OCI-LY3 (cell line): ENCODE measurements at regions not wholly inside any gene's neighbourhood (a gene's known extent, or its start where the extent isn't known, plus 50 kb on each side); places are given as distances from the start of the nearest gene placed in this dataset.

Experiments
- H2AFZ ChIP-seq: fragments of 200-600, 300-600 bp; shearing (Covaris generic); 2 replicates; pipeline ENCODE4 v1.6.0; 2014; ENCODE audit warnings: antibody characterized with exemption, low read depth, low read length
- H3K27ac ChIP-seq: fragments of 200-600, 300-600 bp; sonication (generic); 2 replicates; pipeline ENCODE4 v1.5.1; 2014; ENCODE audit warnings: mild to moderate bottlenecking, low read length, moderate library complexity, mixed read lengths
- H3K27me3 ChIP-seq: fragments of 200-600, 300-600 bp; sonication (generic); 2 replicates; pipeline ENCODE4 v1.6.1; 2014; ENCODE audit warnings: low read depth, low read length, mixed read lengths
- H3K36me3 ChIP-seq: fragments of 200-600, 300-600 bp; sonication (generic); replicated peaks from 2 replicates; pipeline ENCODE3; 2014; ENCODE audit warnings: low read depth, low read length, mixed read lengths
- H3K4me1 ChIP-seq: fragments of 300-600, 200-600 bp; sonication (generic); 2 replicates; pipeline ENCODE4 v1.6.1; 2014; ENCODE audit warnings: low read length, mixed read lengths
- H3K4me2 ChIP-seq: fragments of 200-600, 300-600 bp; sonication (generic); 2 replicates; pipeline ENCODE4 v1.6.1; 2014; ENCODE audit warnings: low read length, mixed read lengths
- H3K4me3 ChIP-seq: fragments of 300-600, 200-600 bp; sonication (generic); 2 replicates; pipeline ENCODE4 v1.5.1; 2014; ENCODE audit warnings: antibody characterized with exemption, mild to moderate bottlenecking, low read length, moderate library complexity
- H3K79me2 ChIP-seq: fragments of 300-600, 200-600 bp; shearing (Covaris generic); 2 replicates; pipeline ENCODE4 v1.6.1; 2014; ENCODE audit warnings: mild to moderate bottlenecking, low read length, mixed read lengths
- H3K9ac ChIP-seq: fragments of 300-600, 200-600 bp; shearing (Covaris generic); 2 replicates; pipeline ENCODE4 v1.6.0; 2014; ENCODE audit warnings: mild to moderate bottlenecking, low read length, moderate library complexity
- H3K9me3 ChIP-seq: fragments of 200-600, 300-600 bp; shearing (Covaris generic); 2 replicates; pipeline ENCODE4 v1.6.1; 2014; ENCODE audit warnings: low read length, mixed read lengths; ENCODE audit not compliant: insufficient read depth
- H4K20me1 ChIP-seq: fragments of 200-600, 300-600 bp; sonication (generic); 2 replicates; pipeline ENCODE4 v1.6.1; 2016; ENCODE audit warnings: low read length, mixed read lengths; ENCODE audit not compliant: insufficient read depth
- EZH2phosphoT487 ChIP-seq: fragments of 200-600 bp; shearing (Covaris generic); IDR thresholded peaks from 2 replicates; pipeline ENCODE4 v1.6.1; 2018; ENCODE audit warnings: antibody characterized with exemption, mixed run types, low read depth
- TF ChIP-seq, protein P1 (sequence below): fragments of 200-600, 300-600 bp; sonication (generic); IDR thresholded peaks from 2 replicates; pipeline ENCODE4 v1.5.1; 2014; ENCODE audit warnings: antibody characterized with exemption, low read length, low read depth

DNA sequence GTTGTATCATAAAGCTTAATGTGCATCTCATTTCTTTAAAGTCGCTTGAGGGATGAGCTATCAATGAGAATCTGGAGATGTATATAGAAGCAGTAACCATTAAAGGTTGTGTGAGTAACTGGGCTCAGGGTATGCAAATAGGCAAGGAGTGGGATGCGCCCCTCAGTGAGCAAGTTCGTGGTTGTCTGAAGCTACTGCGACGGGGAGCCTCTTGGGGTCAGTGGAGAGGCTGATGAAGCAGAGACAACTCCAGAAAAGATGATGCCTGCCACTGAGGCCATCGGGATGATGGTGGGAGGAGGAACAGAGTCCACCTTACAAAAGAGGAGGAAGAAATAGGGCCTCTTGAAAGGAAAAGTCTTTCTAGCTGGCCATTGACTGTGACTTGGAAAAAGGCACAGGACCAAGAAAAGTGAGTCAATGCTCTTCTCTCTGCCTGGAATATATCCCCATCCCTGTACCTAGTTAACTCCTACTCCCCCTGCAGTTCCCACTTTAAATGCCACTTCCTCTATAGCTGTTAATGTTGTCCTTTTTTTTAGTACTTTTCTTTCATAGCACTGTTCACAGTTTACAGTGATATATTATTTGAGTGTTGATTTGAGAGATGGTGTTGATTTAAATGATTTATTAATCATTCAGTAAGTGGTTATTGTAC, 51.4 kb upstream of the LSM6 start:
- H3K9ac ChIP-seq, result no peak overlapping the region
- peak overlapping the region; percentile 51 for H3K4me2 ChIP-seq
- H3K4me1 ChIP-seq, result peaks cover 22% of the 10 kb centered on the region
- no peak overlapping the region for H3K27ac ChIP-seq
- H3K79me2 ChIP-seq, result no peaks in the 10 kb centered on the region
- peaks cover 11% of the 10 kb centered on the region; the same call in 1 of the 2 replicates for H3K27me3 ChIP-seq
- H3K4me3 ChIP-seq, result peak overlapping the region; percentile 15
- H4K20me1 ChIP-seq, result no peaks in the 10 kb centered on the region
- no peak for TF ChIP-seq EZH2phosphoT487
- TF ChIP-seq, protein P1, sequence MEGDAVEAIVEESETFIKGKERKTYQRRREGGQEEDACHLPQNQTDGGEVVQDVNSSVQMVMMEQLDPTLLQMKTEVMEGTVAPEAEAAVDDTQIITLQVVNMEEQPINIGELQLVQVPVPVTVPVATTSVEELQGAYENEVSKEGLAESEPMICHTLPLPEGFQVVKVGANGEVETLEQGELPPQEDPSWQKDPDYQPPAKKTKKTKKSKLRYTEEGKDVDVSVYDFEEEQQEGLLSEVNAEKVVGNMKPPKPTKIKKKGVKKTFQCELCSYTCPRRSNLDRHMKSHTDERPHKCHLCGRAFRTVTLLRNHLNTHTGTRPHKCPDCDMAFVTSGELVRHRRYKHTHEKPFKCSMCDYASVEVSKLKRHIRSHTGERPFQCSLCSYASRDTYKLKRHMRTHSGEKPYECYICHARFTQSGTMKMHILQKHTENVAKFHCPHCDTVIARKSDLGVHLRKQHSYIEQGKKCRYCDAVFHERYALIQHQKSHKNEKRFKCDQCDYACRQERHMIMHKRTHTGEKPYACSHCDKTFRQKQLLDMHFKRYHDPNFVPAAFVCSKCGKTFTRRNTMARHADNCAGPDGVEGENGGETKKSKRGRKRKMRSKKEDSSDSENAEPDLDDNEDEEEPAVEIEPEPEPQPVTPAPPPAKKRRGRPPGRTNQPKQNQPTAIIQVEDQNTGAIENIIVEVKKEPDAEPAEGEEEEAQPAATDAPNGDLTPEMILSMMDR, result peak; percentile 50
- H3K9me3 ChIP-seq, result no peaks in the 10 kb centered on the region
- H3K36me3 ChIP-seq, result no peaks in the 10 kb centered on the region
- peak overlapping the region; percentile 52; the same call in 1 of the 2 replicates for H2AFZ ChIP-seq

DNA sequence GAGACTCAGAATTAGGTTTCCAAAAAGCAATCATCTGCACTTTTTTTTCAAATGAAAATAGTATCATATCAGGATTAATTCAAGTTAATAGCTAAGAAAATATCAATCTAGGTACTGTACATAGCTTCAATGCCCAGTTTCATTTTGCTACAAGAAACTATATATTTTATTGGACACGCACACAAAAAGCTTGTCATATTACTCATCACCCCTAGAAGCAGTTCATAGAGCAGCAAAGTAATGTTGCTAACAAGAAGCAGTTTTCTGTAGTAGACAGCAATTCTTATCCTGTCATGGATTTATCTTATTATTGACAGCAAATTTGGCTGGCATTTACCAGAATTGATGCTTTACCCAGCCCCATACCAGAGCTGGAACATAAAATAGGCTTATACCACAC, 52.3 kb upstream of the LSM6 start:
- Histone ChIP-seq H3K27ac (no peak overlapping the region), H3K9ac (0 out of 2 replicates have a peak overlapping the region, but pooled peaks have one; percentile 0), H2AFZ (peak overlapping the region; percentile 52), H3K4me1 (peaks cover 22% of the 10 kb centered on the region), H3K4me3 (peak overlapping the region; percentile 15), H3K4me2 (peak overlapping the region; percentile 51), H3K27me3 (peaks cover 11% of the 10 kb centered on the region; the same call in 1 of the 2 replicates), H3K79me2 (no peaks in the 10 kb centered on the region), H3K9me3 (no peaks in the 10 kb centered on the region), H3K36me3 (no peaks in the 10 kb centered on the region), H4K20me1 (no peaks in the 10 kb centered on the region)
- no peak for TF ChIP-seq EZH2phosphoT487
- TF ChIP-seq, protein P1, result no peak

DNA sequence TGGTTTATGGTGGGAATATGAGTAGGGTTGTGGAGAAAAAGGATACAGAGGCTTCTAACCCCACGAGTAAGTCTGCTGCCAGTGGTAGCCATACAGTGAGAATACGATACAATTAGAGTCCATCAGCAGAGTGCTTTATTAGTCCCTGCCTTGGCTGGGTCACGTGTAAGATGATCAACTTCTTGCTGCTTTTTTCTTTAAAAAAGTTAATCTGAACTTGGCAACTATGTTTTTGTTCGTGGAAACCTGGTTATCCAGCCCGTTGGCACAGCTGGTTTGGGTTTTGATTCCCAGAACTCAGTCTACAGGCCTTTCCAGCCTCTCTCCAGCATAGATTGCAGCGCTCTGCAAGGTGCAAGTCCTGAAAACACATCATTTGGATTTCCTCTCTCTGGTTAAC, 53.1 kb upstream of the LSM6 start:
- H3K4me2 ChIP-seq, result no peak overlapping the region
- H3K36me3 ChIP-seq, result no peaks in the 10 kb centered on the region
- H3K79me2 ChIP-seq, result no peaks in the 10 kb centered on the region
- peaks cover 22% of the 10 kb centered on the region for H3K4me1 ChIP-seq
- H3K9ac ChIP-seq, result no peak overlapping the region
- no peaks in the 10 kb centered on the region for H3K9me3 ChIP-seq
- H3K4me3 ChIP-seq, result no peak overlapping the region
- no peaks in the 10 kb centered on the region for H4K20me1 ChIP-seq
- peaks cover 14% of the 10 kb centered on the region; the same call in 1 of the 2 replicates for H3K27me3 ChIP-seq
- H2AFZ ChIP-seq, result no peak overlapping the region
- no peak overlapping the region for H3K27ac ChIP-seq
- TF ChIP-seq, protein P1, result no peak
- no peak for TF ChIP-seq EZH2phosphoT487

GRCh38 chr4:146121757-146122156, 53.8 kb upstream of the LSM6 start:
- H3K4me1 ChIP-seq, result peaks cover 22% of the 10 kb centered on the region

More at GRCh38 chr4:146121757-146122156, 53.8 kb upstream of the LSM6 start:
- Histone ChIP-seq H2AFZ (no peak overlapping the region), H3K36me3 (no peaks in the 10 kb centered on the region), H3K27ac (no peak overlapping the region), H4K20me1 (no peaks in the 10 kb centered on the region), H3K27me3 (peaks cover 17% of the 10 kb centered on the region; the same call in 1 of the 2 replicates), H3K9me3 (no peaks in the 10 kb centered on the region), H3K4me3 (no peak overlapping the region), H3K79me2 (no peaks in the 10 kb centered on the region), H3K9ac (no peak overlapping the region), H3K4me2 (no peak overlapping the region)
- no peak for TF ChIP-seq EZH2phosphoT487
- TF ChIP-seq, protein P1, result no peak
